ENCODE measurements at regions not wholly inside any gene's neighbourhood (a gene's known extent, or its start where the extent isn't known, plus 50 kb on each side); places are given as distances from the start of the nearest gene placed in this dataset.

GRCh38 chr2:215849771-215850170 is 163.6 kb downstream of the MREG start:
- Mint-ChIP-seq H3K4me1 (peaks cover 14% of the 10 kb centered on the region), H3K27ac (no peak overlapping the region), H3K9me3 (ENCODE audit: insufficient read depth) (peaks cover 5% of the 10 kb centered on the region), H3K27me3 (no peaks in the 10 kb centered on the region), H3K4me3 (no peak overlapping the region)
- DNase-seq (no peak), ATAC-seq (ENCODE audit: low read depth) (no peak)
- Histone ChIP-seq H3K36me3 (replicated peaks in 1 of 2; ENCODE audit: control extremely low read depth in 1 of 2, control insufficient read depth in 1 of 2, extremely low read depth in 1 of 2, insufficient read depth in 2 of 2, low read length in 1 of 2) (no peaks in the 10 kb centered on the region), H3K9me3 (ENCODE audit: control extremely low read depth in 1 of 3, control insufficient read depth in 2 of 3, insufficient read depth in 1 of 3, low read length in 2 of 3) (peaks cover 0 to 9% (median 8%) of the 10 kb centered on the region in 3 donors), H2AFZ (ENCODE audit: insufficient read depth, low read depth, low read length, poor library complexity, severe bottlenecking) (no peak overlapping the region), H4K20me1 (ENCODE audit: control insufficient read depth, insufficient read depth, low read length, poor library complexity, severe bottlenecking) (no peaks in the 10 kb centered on the region), H3K4me3 (ENCODE audit: control extremely low read depth in 1 of 5, extremely low read depth in 1 of 5, insufficient read depth in 1 of 5, low read depth in 2 of 5, low read length in 4 of 5) (no peak overlapping the region), H3K27ac (ENCODE audit: low read length in 2 of 2) (no peak overlapping the region), H3K4me1 (ENCODE audit: control insufficient read depth in 2 of 2, insufficient read depth in 2 of 2, low read length in 2 of 2) (peaks cover 4 to 10% of the 10 kb centered on the region in 2 donors), H3K79me2 (ENCODE audit: control insufficient read depth, insufficient read depth, low read length) (no peaks in the 10 kb centered on the region), H3K27me3 (replicated peaks in 1 of 4; ENCODE audit: control extremely low read depth in 1 of 4, control insufficient read depth in 3 of 4, insufficient read depth in 4 of 4, low read length in 3 of 4) (peaks cover 0 to 3% (median 0%) of the 10 kb centered on the region in 4 experiments), H3K9ac (ENCODE audit: low read length) (no peak overlapping the region), H3K4me2 (replicated peaks; ENCODE audit: low read depth, low read length, poor library complexity, severe bottlenecking) (no peak overlapping the region)
- no CpG with 5 or more reads among the region's 6 CpGs for WGBS (ENCODE audit: insufficient coverage)
- TF ChIP-seq CTCF (IDR thresholded peaks at IDR 0.05) (no peak), EZH2 (IDR thresholded peaks at IDR 0.05; ENCODE audit: borderline replicate concordance, insufficient read depth, low read depth, low read length, poor library complexity, severe bottlenecking) (no peak)
- POLR2A ChIA-PET: no interaction called here
- CTCF ChIA-PET: no interaction called here
- intact Hi-C loops (cut with micrococcal nuclease): no loop called here

GRCh38 chr2:215848698-215849097 is 164.7 kb downstream of the MREG start:
- Histone ChIP-seq H4K20me1 (ENCODE audit: control insufficient read depth, insufficient read depth, low read length, poor library complexity, severe bottlenecking) (no peaks in the 10 kb centered on the region), H3K27ac (ENCODE audit: low read length in 2 of 2) (no peak overlapping the region), H3K9me3 (ENCODE audit: control extremely low read depth in 1 of 3, control insufficient read depth in 2 of 3, insufficient read depth in 1 of 3, low read length in 2 of 3) (peaks cover 0 to 9% (median 2%) of the 10 kb centered on the region in 3 donors), H3K4me1 (ENCODE audit: control insufficient read depth in 2 of 2, insufficient read depth in 2 of 2, low read length in 2 of 2) (peaks cover 4 to 10% of the 10 kb centered on the region in 2 donors), H3K4me2 (replicated peaks; ENCODE audit: low read depth, low read length, poor library complexity, severe bottlenecking) (no peak overlapping the region), H3K27me3 (replicated peaks in 1 of 4; ENCODE audit: control extremely low read depth in 1 of 4, control insufficient read depth in 3 of 4, insufficient read depth in 4 of 4, low read length in 3 of 4) (peaks cover 0 to 3% (median 0%) of the 10 kb centered on the region in 4 experiments), H3K79me2 (ENCODE audit: control insufficient read depth, insufficient read depth, low read length) (no peaks in the 10 kb centered on the region), H3K4me3 (ENCODE audit: control extremely low read depth in 1 of 5, extremely low read depth in 1 of 5, insufficient read depth in 1 of 5, low read depth in 2 of 5, low read length in 4 of 5) (no peak overlapping the region), H2AFZ (ENCODE audit: insufficient read depth, low read depth, low read length, poor library complexity, severe bottlenecking) (no peak overlapping the region), H3K36me3 (replicated peaks in 1 of 2; ENCODE audit: control extremely low read depth in 1 of 2, control insufficient read depth in 1 of 2, extremely low read depth in 1 of 2, insufficient read depth in 2 of 2, low read length in 1 of 2) (no peaks in the 10 kb centered on the region), H3K9ac (ENCODE audit: low read length) (no peak overlapping the region)
- intact Hi-C loops (cut with micrococcal nuclease): no loop called here
- no peaks in the 10 kb centered on the region for H3K27me3 Mint-ChIP-seq
- ChIA-PET CTCF (no interaction called here), POLR2A (no interaction called here)
- no peak for DNase-seq
- no peak for TF ChIP-seq CTCF (IDR thresholded peaks at IDR 0.05)
- TF ChIP-seq EZH2 (IDR thresholded peaks at IDR 0.05; ENCODE audit: borderline replicate concordance, insufficient read depth, low read depth, low read length, poor library complexity, severe bottlenecking): no peak
- no peak overlapping the region for H3K4me3 Mint-ChIP-seq
- H3K4me1 Mint-ChIP-seq: peaks cover 14% of the 10 kb centered on the region
- no peak for ATAC-seq (ENCODE audit: low read depth)
- 100% methylated on average over 1 of the region's 2 CpGs for WGBS (ENCODE audit: insufficient coverage)
- H3K9me3 Mint-ChIP-seq (ENCODE audit: insufficient read depth): peaks cover 2% of the 10 kb centered on the region
- no peak overlapping the region for H3K27ac Mint-ChIP-seq
